GM19099 (cell line): ENCODE measurements at regions not wholly inside any gene's neighbourhood (a gene's known extent, or its start where the extent isn't known, plus 50 kb on each side); places are given as distances from the start of the nearest gene placed in this dataset.

Source experiments
- POLR2A ChIP-seq: IDR thresholded peaks from 3 replicates; pipeline ENCODE4 v1.6.1; 2011; ENCODE audit warnings: low read depth; ENCODE audit not compliant: insufficient read length; ENCODE audit errors: extremely low read depth

- no peak for TF ChIP-seq POLR2A
Observed at GRCh38 chr1:56222914-56223540, 356.3 kb downstream of the PLPP3 start.

- no peak for TF ChIP-seq POLR2A
Observed at GRCh38 chr1:56220021-56220420, 359.3 kb downstream of the PLPP3 start.

- no peak for TF ChIP-seq POLR2A
Observed at GRCh38 chr1:56218023-56218422, 361.3 kb downstream of the PLPP3 start.

DNA sequence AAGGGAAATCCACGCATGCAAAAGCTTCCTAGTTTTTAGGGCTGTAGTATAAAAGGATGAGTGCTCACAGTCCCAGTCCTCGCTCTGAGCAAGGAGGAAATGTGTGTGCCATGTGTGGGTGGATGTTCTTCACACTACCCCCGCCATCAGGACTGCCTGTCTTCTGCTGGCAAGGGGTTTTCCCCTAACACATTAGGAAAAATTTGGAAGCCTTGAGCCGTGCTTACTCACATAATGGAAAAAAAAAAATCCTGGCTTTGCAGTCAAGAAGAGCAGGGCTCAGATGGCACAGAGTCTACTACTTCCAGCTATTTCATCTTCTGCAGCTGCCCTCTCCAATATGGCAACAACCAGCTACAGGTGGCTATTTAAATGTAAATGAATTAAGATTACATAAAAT is 363.1 kb downstream of the PLPP3 start:
- no peak for TF ChIP-seq POLR2A

DNA sequence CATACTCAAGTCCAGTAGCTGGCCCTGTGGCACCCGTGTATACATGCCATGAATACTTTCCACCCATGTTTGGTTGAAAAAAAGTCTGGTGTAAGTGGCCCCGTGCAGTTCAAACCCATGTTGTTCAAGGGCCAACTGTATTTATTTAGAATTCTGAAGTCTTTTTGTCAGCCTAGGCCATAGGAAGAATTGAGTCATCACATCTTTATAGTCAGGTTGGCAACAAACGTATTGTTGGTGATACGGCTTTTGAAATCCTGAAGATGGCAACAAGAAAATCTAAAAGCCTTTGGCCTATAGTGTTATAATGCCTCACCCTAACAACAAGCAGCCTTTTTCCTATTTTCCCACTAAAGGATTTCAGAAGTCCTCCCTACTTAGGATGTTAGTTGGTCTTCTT is 363.6 kb downstream of the PLPP3 start:
- TF ChIP-seq POLR2A: no peak

GRCh38 chr1:56215086-56215485 is 364.3 kb downstream of the PLPP3 start:
- no peak for TF ChIP-seq POLR2A

DNA sequence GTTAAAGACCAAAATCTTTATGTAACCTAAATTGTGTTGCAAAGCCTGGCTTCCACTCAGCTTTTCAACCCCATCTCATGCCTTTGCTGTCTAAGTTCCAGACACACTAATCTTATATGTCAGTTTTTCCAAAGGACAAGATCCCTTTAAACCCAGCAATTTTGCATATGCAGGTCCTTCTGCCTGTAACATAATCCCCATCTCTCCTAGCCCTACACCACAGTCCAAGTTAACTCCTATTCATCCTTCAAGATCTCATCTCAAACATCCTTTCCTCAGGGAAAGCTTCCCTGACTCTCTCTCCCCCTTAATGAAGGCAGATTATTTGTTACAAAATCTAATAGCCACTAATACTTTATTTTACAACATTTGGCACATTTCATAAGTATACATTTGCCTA is 366.3 kb downstream of the PLPP3 start:
- no peak for TF ChIP-seq POLR2A

DNA sequence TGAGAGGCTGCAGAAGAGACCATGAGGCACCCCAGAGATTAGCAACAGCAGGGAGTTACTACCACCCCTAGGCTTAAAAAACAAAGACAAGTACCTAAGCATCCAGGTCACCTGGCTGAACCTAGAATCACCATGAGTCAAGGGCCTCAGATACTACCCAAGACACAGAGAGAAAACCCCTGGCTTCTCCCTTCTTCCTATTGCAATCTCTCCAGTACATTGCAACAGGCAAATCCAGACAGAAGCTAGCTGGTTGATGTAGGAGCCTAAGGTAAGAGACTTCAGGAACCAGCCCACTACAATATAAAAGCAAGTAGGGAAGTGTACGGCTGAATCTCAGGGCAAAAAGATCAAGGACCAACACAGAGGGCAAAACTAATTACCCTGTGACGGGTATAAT is 367.2 kb downstream of the PLPP3 start:
- no peak for TF ChIP-seq POLR2A

DNA sequence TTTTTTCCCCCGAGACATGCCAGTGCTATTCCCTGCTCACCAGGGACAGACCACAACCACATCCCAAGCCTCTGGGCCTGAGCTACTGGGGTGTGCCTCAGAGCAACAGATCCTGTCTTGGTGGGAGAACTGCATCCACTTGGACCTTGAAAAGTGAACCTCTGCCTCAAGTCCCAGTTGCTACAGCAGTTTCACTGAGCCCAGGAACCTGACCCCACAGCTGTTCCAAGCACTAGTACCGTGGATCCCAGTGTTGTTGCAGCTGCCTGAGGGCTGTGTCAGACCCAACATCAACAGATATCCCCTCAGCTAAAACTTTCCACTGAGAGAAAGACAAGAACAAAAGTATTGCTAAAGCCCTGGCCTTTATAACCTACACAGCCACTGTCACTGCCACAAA is 373.0 kb downstream of the PLPP3 start:
- no peak for TF ChIP-seq POLR2A

DNA sequence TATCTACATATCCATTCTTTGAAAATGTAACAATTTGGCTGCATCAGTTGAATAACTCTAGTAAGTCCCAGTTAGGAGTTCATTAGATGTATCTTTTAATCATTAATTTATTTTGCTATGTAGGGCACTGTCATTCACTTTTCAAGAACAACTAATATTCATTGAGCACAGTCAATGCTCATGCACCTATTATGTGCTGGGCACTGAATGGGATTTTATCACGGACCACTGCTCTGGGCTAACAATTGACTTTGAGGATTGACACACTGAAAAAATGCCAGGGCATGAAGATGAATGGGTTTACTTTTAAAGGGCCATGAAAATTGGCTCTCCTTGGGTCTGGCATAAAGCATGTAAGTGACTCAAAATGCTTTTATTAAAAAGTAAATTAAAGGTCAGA is 375.2 kb downstream of the PLPP3 start:
- TF ChIP-seq POLR2A: no peak

- TF ChIP-seq POLR2A: no peak
Observed at GRCh38 chr1:56202796-56203492, 376.4 kb downstream of the PLPP3 start.

- no peak for TF ChIP-seq POLR2A
Observed at GRCh38 chr1:56202186-56202585, 377.2 kb downstream of the PLPP3 start.

DNA sequence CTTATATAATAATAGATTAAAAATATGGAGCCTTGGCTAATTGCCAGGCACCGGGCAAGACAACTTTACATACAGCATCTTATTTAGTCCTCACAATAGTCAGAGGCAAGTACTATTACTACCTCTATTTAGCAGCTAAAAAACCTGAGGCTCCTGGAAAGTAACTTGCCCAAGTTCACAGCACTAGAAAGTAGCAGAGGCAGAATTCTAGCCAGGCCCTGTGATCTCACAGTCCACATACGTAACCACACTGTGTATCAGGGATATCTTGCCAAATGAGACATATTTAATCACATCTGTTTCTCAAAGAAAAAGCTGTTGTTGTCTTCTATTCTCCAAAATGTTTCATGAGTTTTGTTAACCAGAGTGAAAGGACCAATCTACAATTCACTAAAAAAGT is 378.5 kb downstream of the PLPP3 start:
- no peak for TF ChIP-seq POLR2A

DNA sequence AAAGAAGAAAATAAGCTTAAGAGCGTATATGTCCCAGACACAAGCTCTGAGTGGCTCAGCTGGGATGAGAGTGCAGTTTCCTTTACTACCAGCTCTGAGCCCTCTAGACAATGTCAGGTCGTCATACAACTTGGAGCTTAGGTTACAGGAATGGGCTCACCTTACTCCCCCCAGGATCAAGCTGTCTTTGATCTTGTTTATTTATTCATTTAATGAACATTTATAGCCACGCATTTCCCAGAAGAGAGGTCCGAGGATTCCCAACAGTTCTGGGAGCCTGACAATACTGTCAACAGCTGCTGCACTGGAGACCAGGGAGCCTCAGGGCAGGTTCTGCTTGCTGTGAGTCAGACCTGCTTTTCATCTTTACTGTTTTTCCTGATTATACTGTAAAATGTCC is 378.9 kb downstream of the PLPP3 start:
- TF ChIP-seq POLR2A: no peak

DNA sequence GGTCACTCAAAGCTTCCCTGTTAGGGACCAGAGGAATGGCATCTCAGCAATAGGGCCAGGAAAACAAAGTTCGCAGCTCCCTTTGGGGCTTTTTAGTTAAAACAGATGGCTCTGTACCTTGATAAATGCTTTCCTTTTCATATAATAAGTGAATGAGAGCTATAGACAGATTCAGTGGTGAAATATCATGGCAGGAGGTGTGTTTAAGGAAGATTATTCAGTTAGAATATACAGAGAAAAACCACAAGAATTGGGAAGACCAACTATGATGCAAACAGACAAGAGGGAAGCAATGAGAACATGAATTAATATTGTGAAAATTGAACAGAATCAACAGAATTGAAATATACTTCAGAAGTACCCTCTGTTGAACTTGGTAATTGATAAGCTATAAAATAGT is 379.4 kb downstream of the PLPP3 start:
- no peak for TF ChIP-seq POLR2A

- TF ChIP-seq POLR2A: no peak
Observed at GRCh38 chr1:56199061-56199460, 380.3 kb downstream of the PLPP3 start.

- no peak for TF ChIP-seq POLR2A
Observed at GRCh38 chr1:56197946-56198345, 381.4 kb downstream of the PLPP3 start.
